ENCODE measurements at regions not wholly inside any gene's neighbourhood (a gene's known extent, or its start where the extent isn't known, plus 50 kb on each side); places are given as distances from the start of the nearest gene placed in this dataset.

GRCh38 chr7:128177768-128178550 lies 63.1 kb upstream of the LEP start:
- TF ChIP-seq POLR2A (IDR thresholded peaks at IDR 0.05; ENCODE audit: low read depth, low read length), result no peak

GRCh38 chr7:128178611-128179010 lies 62.5 kb upstream of the LEP start:
- TF ChIP-seq POLR2A (IDR thresholded peaks at IDR 0.05; ENCODE audit: low read depth, low read length), result no peak
- no peak for DNase-seq (ENCODE audit: insufficient read length, low spot score)
- FAIRE-seq, result no peak

More at GRCh38 chr7:128177768-128178550, 63.1 kb upstream of the LEP start:
- no peak for DNase-seq (ENCODE audit: insufficient read length, low spot score)
- FAIRE-seq, result no peak

GRCh38 chr7:128188396-128189230 lies 52.5 kb upstream of the LEP start:
- no peak for FAIRE-seq
- DNase-seq (ENCODE audit: insufficient read length, low spot score), result no peak
- TF ChIP-seq POLR2A (IDR thresholded peaks at IDR 0.05; ENCODE audit: low read depth, low read length), result no peak

- FAIRE-seq, result no peak
- no peak for DNase-seq (ENCODE audit: insufficient read length, low spot score)
- no peak for TF ChIP-seq POLR2A (IDR thresholded peaks at IDR 0.05; ENCODE audit: low read depth, low read length)
These were observed 51.7 kb upstream of the LEP start for GRCh38 chr7:128189231-128189930.

GRCh38 chr7:128190051-128190647 lies 50.9 kb upstream of the LEP start:
- no peak for DNase-seq (ENCODE audit: insufficient read length, low spot score)
- TF ChIP-seq POLR2A (IDR thresholded peaks at IDR 0.05; ENCODE audit: low read depth, low read length), result no peak
- no peak for FAIRE-seq

- no peak for TF ChIP-seq POLR2A (IDR thresholded peaks at IDR 0.05; ENCODE audit: low read depth, low read length)
- DNase-seq (ENCODE audit: insufficient read length, low spot score), result no peak
These were observed 49.8 kb upstream of the LEP start for GRCh38 chr7:128191136-128191844.

More at GRCh38 chr7:128191136-128191844, 49.8 kb upstream of the LEP start:
- no peak for FAIRE-seq

Measured in H54 (cell line).